HEK293 (cell line): ENCODE measurements at regions not wholly inside any gene's neighbourhood (a gene's known extent, or its start where the extent isn't known, plus 50 kb on each side); places are given as distances from the start of the nearest gene placed in this dataset.
"Not testable (repeated sequence)": the region's sequence is repeated elsewhere in the genome, so short reads cannot be mapped to it uniquely, and the experiment has no call there.

Source experiments
- CTCF ChIA-PET: fragments of 350-600 bp; formaldehyde crosslinking; extraction: SDS; loops from one replicate; lab custom pipeline; 2021; ENCODE audit warnings: antibody characterized with exemption; lab: Yijun Ruan, JAX
- POLR2A ChIA-PET: fragments of 300-600 bp; formaldehyde crosslinking; extraction: SDS; loops from one replicate; lab custom pipeline; 2020; ENCODE audit warnings: antibody characterized with exemption, inconsistent platforms; lab: Yijun Ruan, JAX
- H3K27ac ChIP-seq: fragments of 200-500 bp; sonication (Bioruptor generic); 2 replicates; pipeline ENCODE4 v1.5.1; 2014; ENCODE audit warnings: low read depth, low read length, control low read depth, inconsistent platforms; ENCODE audit errors: extremely low read depth
- H3K36me3 ChIP-seq, 2 experiments: fragments of 200-500 bp in 1 of 2; sonication (Bioruptor generic) in 1 of 2; 1 replicate in 1 of 2; 2 replicates in 1 of 2; pipeline ENCODE4 v1.5.1; 2014 to 2017; ENCODE audit warnings: inconsistent platforms in 2 of 2, low read length in 2 of 2; ENCODE audit not compliant: control insufficient read depth in 2 of 2, insufficient read depth in 1 of 2
- H3K4me1 ChIP-seq: fragments of 200-500 bp; sonication (Bioruptor generic); 2 replicates; pipeline ENCODE4 v1.5.1; 2014; ENCODE audit warnings: mild to moderate bottlenecking, low read length, inconsistent platforms; ENCODE audit not compliant: control insufficient read depth, insufficient read depth
- H3K4me3 ChIP-seq: 2 replicates; pipeline ENCODE4 v1.5.1; 2011; ENCODE audit warnings: low read depth, mild to moderate bottlenecking, control low read depth, low read length, moderate library complexity
- H3K9me3 ChIP-seq: fragments of 200-500 bp; sonication (Bioruptor generic); 2 replicates; pipeline ENCODE4 v1.5.1; 2014; ENCODE audit warnings: low read depth, low read length, inconsistent platforms; ENCODE audit not compliant: control insufficient read depth, insufficient read depth
- ZNF654 ChIP-seq: fragments of 450-650 bp; formaldehyde crosslinking; IDR thresholded peaks from 2 replicates; pipeline ENCODE4 v1.5.1; 2016; ENCODE audit warnings: low read depth, missing biosample characterization, missing genetic modification characterization

- H3K4me3 ChIP-seq, H3K27ac ChIP-seq, POLR2A ChIA-PET, H3K36me3 ChIP-seq, H3K4me1 ChIP-seq, H3K9me3 ChIP-seq, CTCF ChIA-PET: not testable (repeated sequence)
- TF ChIP-seq ZNF654 (tag by site-specific recombination): peak; percentile 29; the same call in 1 of the 2 replicates
Observed at GRCh38 chr3:91485026-91485425, 2377.6 kb downstream of the EPHA3 start.

- H3K9me3 ChIP-seq, CTCF ChIA-PET, POLR2A ChIA-PET, H3K27ac ChIP-seq, H3K36me3 ChIP-seq, H3K4me1 ChIP-seq, H3K4me3 ChIP-seq: not testable (repeated sequence)
Observed at GRCh38 chr3:91485891-91486290, 2378.5 kb downstream of the EPHA3 start.

GRCh38 chr3:91497712-91498111 is 2390.3 kb downstream of the EPHA3 start:
- H3K9me3 ChIP-seq, H3K36me3 ChIP-seq, H3K4me1 ChIP-seq, POLR2A ChIA-PET, CTCF ChIA-PET, H3K27ac ChIP-seq, H3K4me3 ChIP-seq: not testable (repeated sequence)

DNA sequence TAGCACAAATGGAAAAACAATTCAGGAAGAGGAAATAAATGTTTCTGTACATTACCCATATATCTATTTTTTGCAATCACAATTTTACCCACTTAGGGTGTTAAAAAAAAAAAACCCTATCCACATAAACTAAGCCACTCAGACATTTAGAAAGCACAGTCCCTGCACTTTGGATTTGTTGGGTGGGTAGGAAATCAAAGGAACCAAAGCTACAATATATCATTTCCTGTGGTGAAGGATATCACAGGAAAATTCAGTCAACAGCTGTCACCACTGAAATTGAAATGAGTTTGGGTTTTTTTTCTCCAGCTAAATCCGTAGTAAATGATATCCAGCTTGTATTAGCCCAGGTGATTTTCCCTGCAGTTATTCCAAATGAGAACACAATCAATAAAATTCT is 2392.4 kb downstream of the EPHA3 start:
- POLR2A ChIA-PET, H3K36me3 ChIP-seq, H3K4me1 ChIP-seq, H3K27ac ChIP-seq, H3K4me3 ChIP-seq, H3K9me3 ChIP-seq, CTCF ChIA-PET: not testable (repeated sequence)

GRCh38 chr3:91504874-91505273 is 2397.5 kb downstream of the EPHA3 start:
- H3K4me1 ChIP-seq, H3K4me3 ChIP-seq, H3K9me3 ChIP-seq, POLR2A ChIA-PET, H3K36me3 ChIP-seq, CTCF ChIA-PET, H3K27ac ChIP-seq: not testable (repeated sequence)
